Fibroblast of lung (primary cell): ENCODE measurements at regions not wholly inside any gene's neighbourhood (a gene's known extent, or its start where the extent isn't known, plus 50 kb on each side); places are given as distances from the start of the nearest gene placed in this dataset.
"Not testable (repeated sequence)": the region's sequence is repeated elsewhere in the genome, so short reads cannot be mapped to it uniquely, and the experiment has no call there.

ENCODE experiments used
- DNase-seq, 2 donors: peaks; one replicate each; pipeline versions ENCODE4 v3.0.0 to v3.0.0-alpha.2; 2010; ENCODE audit warnings: low read depth in 2 of 2
- H2AFZ ChIP-seq: 2 replicates; pipeline ENCODE4 v1.5.1; 2012; ENCODE audit warnings: low read length, control low read depth, inconsistent platforms
- H3K27ac ChIP-seq: 2 replicates; pipeline ENCODE4 v1.5.1; 2011; ENCODE audit warnings: low read length, control low read depth; ENCODE audit not compliant: insufficient read depth
- H3K27me3 ChIP-seq: 2 replicates; pipeline ENCODE4 v1.5.1; 2011; ENCODE audit warnings: mild to moderate bottlenecking, low read length; ENCODE audit not compliant: control insufficient read depth, insufficient read depth
- H3K36me3 ChIP-seq: 2 replicates; pipeline ENCODE4 v1.5.1; 2011; ENCODE audit warnings: low read length; ENCODE audit not compliant: control insufficient read depth, insufficient read depth
- H3K4me1 ChIP-seq: 2 replicates; pipeline ENCODE4 v1.5.1; 2011; ENCODE audit warnings: low read length; ENCODE audit not compliant: control insufficient read depth, insufficient read depth; ENCODE audit errors: extremely low read depth
- H3K4me2 ChIP-seq: 2 replicates; pipeline ENCODE4 v1.5.1; 2011; ENCODE audit warnings: low read length, control low read depth; ENCODE audit not compliant: insufficient read depth; ENCODE audit errors: extremely low read depth
- H3K4me3 ChIP-seq, 4 experiments: fragments of 200-600 bp in 1 of 4; sonication (generic) in 1 of 4; replicated peaks in 1 of 4; 2 replicates each; pipeline ENCODE4 v1.5.1; 2011 to 2016; ENCODE audit warnings: low read length in 4 of 4, low read depth in 3 of 4, mild to moderate bottlenecking in 3 of 4, control low read depth in 2 of 4, inconsistent platforms in 1 of 4, mixed read lengths in 1 of 4; ENCODE audit not compliant: insufficient read depth in 1 of 4; ENCODE audit errors: control extremely low read depth in 1 of 4
- H3K79me2 ChIP-seq: 2 replicates; pipeline ENCODE4 v1.5.1; 2012; ENCODE audit warnings: mild to moderate bottlenecking, low read length, inconsistent platforms; ENCODE audit not compliant: control insufficient read depth, insufficient read depth
- H3K9ac ChIP-seq: 2 replicates; pipeline ENCODE4 v1.5.1; 2011; ENCODE audit warnings: mild to moderate bottlenecking, low read length, control low read depth; ENCODE audit not compliant: insufficient read depth
- H3K9me3 ChIP-seq: 2 replicates; pipeline ENCODE4 v1.5.1; 2012; ENCODE audit warnings: low read depth, low read length; ENCODE audit not compliant: control insufficient read depth, insufficient read depth
- H4K20me1 ChIP-seq: 2 replicates; pipeline ENCODE4 v1.5.1; 2011; ENCODE audit warnings: low read length; ENCODE audit not compliant: control insufficient read depth, insufficient read depth; ENCODE audit errors: extremely low read depth
- CTCF ChIP-seq, 2 donors: IDR thresholded peaks in 1 of 2; conservative IDR thresholded peaks in 1 of 2; 1 replicate in 1 of 2; 2 replicates in 1 of 2; pipeline ENCODE4 v1.5.1; 2011 to 2012; ENCODE audit warnings: low read length in 2 of 2, control low read depth in 1 of 2, inconsistent platforms in 1 of 2, low read depth in 1 of 2, mild to moderate bottlenecking in 1 of 2
- EZH2 ChIP-seq: IDR thresholded peaks from 2 replicates; pipeline ENCODE4 v1.5.1; 2012; ENCODE audit warnings: low read length, control low read depth, mild to moderate bottlenecking; ENCODE audit errors: missing control alignments

DNA sequence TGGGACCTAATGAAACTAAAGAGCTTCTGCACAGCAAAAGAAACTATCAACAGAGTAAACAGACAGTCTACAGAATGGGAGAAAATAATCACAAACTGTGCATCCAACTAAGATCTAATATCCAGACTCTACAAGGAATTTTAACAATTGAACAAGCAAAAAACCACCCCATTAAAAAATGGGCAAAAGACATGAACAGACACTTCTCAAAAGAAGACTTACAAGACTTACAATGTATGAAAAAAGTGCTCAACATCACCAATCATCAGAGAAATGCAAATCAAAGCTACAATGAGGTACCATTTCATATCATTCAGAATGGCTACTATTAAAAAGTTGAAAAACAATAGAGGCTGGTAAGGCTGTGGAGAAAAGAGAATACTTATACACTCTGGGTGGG lies 58.0 kb downstream of the SHOC1 start:
- H3K9me3 ChIP-seq = no peaks in the 10 kb centered on the region
- no peak overlapping the region for H2AFZ ChIP-seq
- H3K4me2 ChIP-seq = no peak overlapping the region
- no peak overlapping the region for H3K27ac ChIP-seq
- H3K36me3 ChIP-seq = no peaks in the 10 kb centered on the region
- no peak overlapping the region for H3K4me3 ChIP-seq
- H3K9ac ChIP-seq = no peak overlapping the region
- TF ChIP-seq CTCF (conservative IDR thresholded peaks at IDR 0.05 in 1 of 2, IDR thresholded peaks at IDR 0.05 in 1 of 2; ENCODE audit: low read depth in 1 of 2, low read length in 2 of 2) = no peak
- no peak for TF ChIP-seq EZH2
- no peaks in the 10 kb centered on the region for H3K79me2 ChIP-seq
- DNase-seq = no peak
- H3K4me1 ChIP-seq = no peaks in the 10 kb centered on the region
- no peaks in the 10 kb centered on the region for H4K20me1 ChIP-seq
- no peaks in the 10 kb centered on the region for H3K27me3 ChIP-seq

DNA sequence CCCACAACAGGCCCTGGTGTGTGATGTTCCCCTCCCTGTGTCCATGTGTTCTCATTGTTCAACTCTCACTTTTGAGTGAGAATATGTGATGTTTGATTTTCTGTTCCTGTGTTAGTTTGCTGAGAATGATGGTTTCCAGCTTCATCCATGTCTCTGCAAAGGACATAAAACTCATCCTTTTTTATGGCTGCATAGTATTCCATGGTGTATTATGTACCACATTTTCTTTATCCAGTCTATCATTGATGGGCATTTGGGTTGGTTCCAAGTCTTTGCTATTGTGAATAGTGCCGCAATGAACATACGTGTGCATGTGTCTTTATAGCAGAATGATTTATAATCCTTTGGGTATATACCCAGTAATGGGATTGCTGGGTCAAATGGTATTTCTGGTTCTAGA lies 59.4 kb downstream of the SHOC1 start:
- not testable (repeated sequence) for DNase-seq, H2AFZ ChIP-seq, H3K79me2 ChIP-seq, H3K27ac ChIP-seq, H3K9ac ChIP-seq, H4K20me1 ChIP-seq, H3K4me2 ChIP-seq, H3K4me3 ChIP-seq, H3K36me3 ChIP-seq, H3K9me3 ChIP-seq, H3K27me3 ChIP-seq, H3K4me1 ChIP-seq

GRCh38 chr9:111731928-111732327 lies 62.8 kb downstream of the SHOC1 start:
- Histone ChIP-seq H3K79me2 (no peaks in the 10 kb centered on the region), H3K4me1 (no peaks in the 10 kb centered on the region), H3K4me3 (no peak overlapping the region), H3K27ac (no peak overlapping the region), H2AFZ (no peak overlapping the region), H3K36me3 (no peaks in the 10 kb centered on the region), H3K27me3 (no peaks in the 10 kb centered on the region), H3K9me3 (no peaks in the 10 kb centered on the region), H4K20me1 (no peaks in the 10 kb centered on the region), H3K4me2 (no peak overlapping the region), H3K9ac (no peak overlapping the region)
- peak; percentile 45 to 78 for DNase-seq
- TF ChIP-seq CTCF (conservative IDR thresholded peaks at IDR 0.05 in 1 of 2, IDR thresholded peaks at IDR 0.05 in 1 of 2; ENCODE audit: low read depth in 1 of 2, low read length in 2 of 2) (no peak), EZH2 (no peak)
